Keratinocyte (primary cell): ENCODE measurements at regions not wholly inside any gene's neighbourhood (a gene's known extent, or its start where the extent isn't known, plus 50 kb on each side); places are given as distances from the start of the nearest gene placed in this dataset.

Source experiments
- DNase-seq: peaks from one replicate; pipeline ENCODE4 v3.0.0-alpha.2; 2011; ENCODE audit warnings: low read depth, missing footprints, low spot score
- FAIRE-seq: peaks from 2 replicates; lab custom pipeline; 2011; peaks lifted over from hg19 to GRCh38; lab: Jason Lieb, UNC
- H2AFZ ChIP-seq: 2 replicates; pipeline ENCODE4 v1.6.0; 2012; ENCODE audit warnings: low read length, control low read depth, inconsistent platforms; ENCODE audit not compliant: control insufficient read depth
- H3K27ac ChIP-seq: 2 replicates; pipeline ENCODE4 v1.5.1; 2011; ENCODE audit warnings: low read length; ENCODE audit not compliant: control insufficient read depth, insufficient read depth
- H3K27me3 ChIP-seq: 3 replicates; pipeline ENCODE4 v1.6.0; 2011; ENCODE audit warnings: low read length; ENCODE audit not compliant: control insufficient read depth, insufficient read depth; ENCODE audit errors: extremely low read depth
- H3K36me3 ChIP-seq, 2 experiments: 2 replicates in 1 of 2; 3 replicates in 1 of 2; pipeline ENCODE4 v1.5.1; 2011; ENCODE audit warnings: low read length in 2 of 2, mild to moderate bottlenecking in 1 of 2; ENCODE audit not compliant: control insufficient read depth in 2 of 2, insufficient read depth in 2 of 2; ENCODE audit errors: extremely low read depth in 1 of 2
- H3K4me1 ChIP-seq: 3 replicates; pipeline ENCODE4 v1.5.1; 2011; ENCODE audit warnings: low read length; ENCODE audit not compliant: control insufficient read depth, insufficient read depth; ENCODE audit errors: extremely low read depth
- H3K4me2 ChIP-seq: 3 replicates; pipeline ENCODE4 v1.6.0; 2011; ENCODE audit warnings: low read depth, low read length; ENCODE audit not compliant: control insufficient read depth, insufficient read depth; ENCODE audit errors: extremely low read depth
- H3K4me3 ChIP-seq, 3 experiments: fragments of 200-600 bp in 1 of 3; sonication (generic) in 1 of 3; 2 replicates in 2 of 3; 3 replicates in 1 of 3; pipeline ENCODE4 v1.5.1; 2011 to 2016; ENCODE audit warnings: low read length in 3 of 3, mild to moderate bottlenecking in 3 of 3, control low read depth in 2 of 3, inconsistent platforms in 1 of 3, low read depth in 1 of 3, mixed read lengths in 1 of 3, mixed run types in 1 of 3, moderate library complexity in 1 of 3; ENCODE audit not compliant: control insufficient read depth in 2 of 3, insufficient read depth in 2 of 3; ENCODE audit errors: extremely low read depth in 1 of 3
- H3K79me2 ChIP-seq: 2 replicates; pipeline ENCODE4 v1.6.0; 2012; ENCODE audit warnings: low read length; ENCODE audit not compliant: control insufficient read depth, insufficient read depth
- H3K9ac ChIP-seq: 3 replicates; pipeline ENCODE4 v1.6.0; 2011; ENCODE audit warnings: low read length; ENCODE audit not compliant: control insufficient read depth, insufficient read depth; ENCODE audit errors: extremely low read depth
- H3K9me1 ChIP-seq: 3 replicates; pipeline ENCODE4 v1.6.0; 2011; ENCODE audit warnings: low read length; ENCODE audit not compliant: control insufficient read depth, insufficient read depth; ENCODE audit errors: extremely low read depth
- H3K9me3 ChIP-seq: 2 replicates; pipeline ENCODE4 v1.5.1; 2012; ENCODE audit warnings: low read depth, low read length; ENCODE audit not compliant: control insufficient read depth
- H4K20me1 ChIP-seq: 3 replicates; pipeline ENCODE4 v1.6.0; 2011; ENCODE audit warnings: low read length; ENCODE audit not compliant: control insufficient read depth, insufficient read depth; ENCODE audit errors: extremely low read depth
- CTCF ChIP-seq, 3 experiments: IDR thresholded peaks in 1 of 3; conservative IDR thresholded peaks in 1 of 3; optimal IDR thresholded peaks in 1 of 3; 2 replicates in 2 of 3; 3 replicates in 1 of 3; pipeline versions ENCODE3 to v1.5.1; 2011; ENCODE audit warnings: low read length in 3 of 3, mild to moderate bottlenecking in 3 of 3, moderate library complexity in 2 of 3, control low read depth in 1 of 3, inconsistent platforms in 1 of 3; ENCODE audit not compliant: insufficient read depth in 2 of 3; ENCODE audit errors: extremely low read depth in 1 of 3
- EZH2 ChIP-seq: IDR thresholded peaks from one replicate; pipeline ENCODE4 v1.6.1; 2012; ENCODE audit warnings: inconsistent platforms, mild to moderate bottlenecking, low read length, moderate library complexity
- dilution Hi-C: fragments of 300-500 bp; cut with MboI; formaldehyde crosslinking; loops from one replicate; pipeline ENCODE4 v1.7.0; 2020; ENCODE audit warnings: low sequenced_read_pairs; ENCODE audit not compliant: extremely low pct_ligation_motif_present

GRCh38 chr5:68465934-68466551 is 250.5 kb downstream of the PIK3R1 start:
- no peak for FAIRE-seq
- Histone ChIP-seq H3K9ac (no peak overlapping the region), H3K36me3 (no peaks in the 10 kb centered on the region), H3K9me1 (no peaks in the 10 kb centered on the region), H4K20me1 (no peaks in the 10 kb centered on the region), H3K27ac (no peak overlapping the region), H3K4me3 (no peak overlapping the region), H3K79me2 (no peaks in the 10 kb centered on the region), H3K4me1 (peaks cover 4% of the 10 kb centered on the region), H3K4me2 (no peak overlapping the region), H3K27me3 (no peaks in the 10 kb centered on the region), H3K9me3 (no peaks in the 10 kb centered on the region), H2AFZ (no peak overlapping the region)
- no peak for DNase-seq
- TF ChIP-seq CTCF (optimal IDR thresholded peaks at IDR 0.05 in 1 of 3, IDR thresholded peaks at IDR 0.05 in 1 of 3, conservative IDR thresholded peaks at IDR 0.05 in 1 of 3; ENCODE audit: extremely low read depth in 1 of 3, insufficient read depth in 2 of 3, low read length in 3 of 3) (no peak), EZH2 (no peak)
- dilution Hi-C loops, result no loop called here

GRCh38 chr5:68467208-68467607 is 251.7 kb downstream of the PIK3R1 start:
- no peaks in the 10 kb centered on the region for H3K27me3 ChIP-seq
- dilution Hi-C loops, result no loop called here
- no peaks in the 10 kb centered on the region for H4K20me1 ChIP-seq
- no peaks in the 10 kb centered on the region for H3K79me2 ChIP-seq
- H2AFZ ChIP-seq, result peak overlapping the region; percentile 34
- DNase-seq (no peak), FAIRE-seq (no peak)
- no peak overlapping the region for H3K9ac ChIP-seq
- no peak overlapping the region for H3K4me3 ChIP-seq
- H3K9me3 ChIP-seq, result no peaks in the 10 kb centered on the region
- no peaks in the 10 kb centered on the region for H3K9me1 ChIP-seq
- TF ChIP-seq CTCF (optimal IDR thresholded peaks at IDR 0.05 in 1 of 3, IDR thresholded peaks at IDR 0.05 in 1 of 3, conservative IDR thresholded peaks at IDR 0.05 in 1 of 3; ENCODE audit: extremely low read depth in 1 of 3, insufficient read depth in 2 of 3, low read length in 3 of 3), result no peak
- TF ChIP-seq EZH2, result no peak
- peaks cover 4% of the 10 kb centered on the region for H3K4me1 ChIP-seq
- no peak overlapping the region for H3K4me2 ChIP-seq
- no peaks in the 10 kb centered on the region for H3K36me3 ChIP-seq
- H3K27ac ChIP-seq, result no peak overlapping the region
